HAP-1 (cell line): ENCODE measurements at regions not wholly inside any gene's neighbourhood (a gene's known extent, or its start where the extent isn't known, plus 50 kb on each side); places are given as distances from the start of the nearest gene placed in this dataset.

Experiments used
- DNase-seq, 2 experiments: peaks; one replicate each; pipeline ENCODE4 v3.0.0-alpha.2; 2016 to 2020; ENCODE audit warnings: low spot score in 2 of 2
- H3K27me3 ChIP-seq: fragments of 250-450 bp; sonication (Bioruptor Pico); 2 replicates; pipeline ENCODE4 v1.5.1; 2020; ENCODE audit warnings: low read depth, mild to moderate bottlenecking, moderate library complexity
- H3K36me3 ChIP-seq: fragments of 250-450 bp; sonication (Bioruptor Pico); replicated peaks from 2 replicates; pipeline ENCODE4 v1.5.1; 2020; ENCODE audit warnings: mild to moderate bottlenecking
- H3K4me1 ChIP-seq: fragments of 250-450 bp; sonication (Bioruptor Pico); 2 replicates; pipeline ENCODE4 v1.5.1; 2020; ENCODE audit warnings: mild to moderate bottlenecking
- H3K4me3 ChIP-seq: fragments of 250-450 bp; sonication (Bioruptor Pico); 2 replicates; pipeline ENCODE4 v1.5.1; 2020; ENCODE audit warnings: mild to moderate bottlenecking, moderate library complexity
- H3K9me3 ChIP-seq: fragments of 250-450 bp; sonication (Bioruptor Pico); 2 replicates; pipeline ENCODE4 v1.5.1; 2020; ENCODE audit warnings: mild to moderate bottlenecking, moderate library complexity
- in situ Hi-C: fragments of 300-500 bp; cut with MboI; formaldehyde crosslinking; loops from 3 replicates; pipeline ENCODE4 v1.14.3; 2020; ENCODE audit warnings: low sequenced_read_pairs, inconsistent platforms, mixed read lengths

DNA sequence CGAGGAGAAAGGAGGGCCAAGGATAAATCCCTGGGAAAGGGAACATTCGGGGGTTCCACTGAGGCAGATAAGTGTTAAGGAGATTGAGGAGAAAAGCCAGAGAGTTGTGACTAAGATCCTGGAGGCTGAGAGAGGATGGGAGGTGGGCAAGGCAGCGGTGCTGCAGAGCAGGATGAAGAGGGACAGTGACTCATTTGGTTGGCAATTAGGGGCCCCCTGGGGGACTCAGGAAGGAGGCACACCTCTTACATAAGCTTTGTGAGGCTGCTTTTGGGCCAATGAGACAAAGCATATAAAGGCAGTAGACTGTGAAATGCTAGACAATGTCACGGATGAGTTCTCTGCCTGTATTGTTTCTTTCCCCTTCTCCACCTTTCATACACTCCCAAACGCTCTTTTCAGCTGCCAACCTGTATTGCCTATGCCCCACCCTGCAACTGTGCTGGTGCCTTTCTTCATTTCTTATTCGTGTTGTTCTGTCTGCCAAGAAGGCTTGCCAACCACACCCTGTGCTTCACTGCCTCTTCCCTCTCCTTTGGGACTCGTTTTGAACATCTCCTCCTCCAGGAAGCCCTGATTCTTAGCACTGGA, 246.8 kb upstream of the KIRREL3 start:
- DNase-seq, result no peak
- H3K9me3 ChIP-seq, result no peaks in the 10 kb centered on the region
- no peaks in the 10 kb centered on the region for H3K27me3 ChIP-seq
- in situ Hi-C loops, result no loop called here
- H3K4me1 ChIP-seq, result no peaks in the 10 kb centered on the region
- H3K36me3 ChIP-seq, result no peaks in the 10 kb centered on the region
- no peak overlapping the region for H3K4me3 ChIP-seq

DNA sequence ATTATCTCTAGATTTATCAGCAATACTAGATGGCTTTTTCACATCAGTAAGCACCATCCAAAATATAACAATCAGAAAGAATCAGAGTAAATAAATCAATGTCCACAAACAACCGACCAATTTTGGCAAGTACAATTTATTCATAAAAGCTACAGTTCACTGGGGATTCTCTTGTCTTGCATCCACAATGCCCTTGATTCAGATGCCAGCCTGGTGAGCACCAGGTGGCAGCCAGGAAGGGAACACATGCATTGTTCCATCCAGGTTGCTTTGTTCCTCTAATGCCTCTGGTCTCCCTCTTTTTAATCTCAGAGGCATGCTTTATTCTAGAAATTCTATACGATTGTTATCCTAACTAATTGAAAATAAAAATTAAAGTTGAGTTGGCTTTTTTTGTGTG, 242.1 kb upstream of the KIRREL3 start:
- Histone ChIP-seq H3K4me3 (no peak overlapping the region), H3K4me1 (no peaks in the 10 kb centered on the region), H3K9me3 (no peaks in the 10 kb centered on the region), H3K27me3 (no peaks in the 10 kb centered on the region), H3K36me3 (no peaks in the 10 kb centered on the region)
- in situ Hi-C loops, result no loop called here
- DNase-seq, result no peak

DNA sequence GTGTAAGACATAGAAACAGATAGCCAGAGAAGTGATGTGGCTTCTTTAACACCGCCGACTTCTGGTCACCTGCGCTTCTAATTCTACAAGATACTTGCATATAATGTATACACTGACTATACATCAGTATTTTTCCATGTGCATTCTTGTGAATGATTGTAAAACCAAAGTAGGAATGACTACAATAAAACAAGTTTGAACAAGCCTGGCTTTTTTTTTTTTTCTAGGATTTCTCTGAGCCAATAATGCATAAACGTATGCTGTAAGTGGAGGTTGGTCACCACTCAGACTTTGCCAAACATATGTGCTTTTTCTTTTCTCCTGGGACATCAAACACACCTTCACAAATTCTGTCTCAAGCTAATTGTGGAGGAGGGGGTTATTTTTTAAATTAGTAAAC, 237.8 kb upstream of the KIRREL3 start:
- DNase-seq, result no peak
- Histone ChIP-seq H3K36me3 (no peaks in the 10 kb centered on the region), H3K4me1 (no peaks in the 10 kb centered on the region), H3K27me3 (no peaks in the 10 kb centered on the region), H3K4me3 (no peak overlapping the region), H3K9me3 (no peaks in the 10 kb centered on the region)
- in situ Hi-C loops, result no loop called here

DNA sequence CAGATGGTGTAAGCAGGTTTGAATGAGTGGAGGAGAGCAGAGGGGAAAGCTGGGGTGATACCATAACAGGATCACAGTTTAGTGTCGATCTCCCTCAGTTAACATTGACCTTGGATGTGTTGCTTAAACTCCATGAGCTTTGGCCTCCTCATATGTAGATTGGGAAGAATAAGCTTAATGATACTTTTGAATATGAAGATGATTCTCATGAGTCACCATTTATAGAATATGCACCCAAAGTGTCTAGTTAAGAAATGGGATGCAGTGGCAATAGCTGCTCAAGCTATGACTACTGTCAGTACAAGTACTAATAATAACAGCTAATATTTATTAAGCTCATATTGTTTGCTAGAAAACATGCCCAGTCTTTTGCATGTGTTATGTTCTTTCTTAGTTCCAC, 236.2 kb upstream of the KIRREL3 start:
- no peaks in the 10 kb centered on the region for H3K4me1 ChIP-seq
- no peaks in the 10 kb centered on the region for H3K27me3 ChIP-seq
- in situ Hi-C loops, result no loop called here
- no peak overlapping the region for H3K4me3 ChIP-seq
- no peak for DNase-seq
- H3K36me3 ChIP-seq, result no peaks in the 10 kb centered on the region
- no peaks in the 10 kb centered on the region for H3K9me3 ChIP-seq

DNA sequence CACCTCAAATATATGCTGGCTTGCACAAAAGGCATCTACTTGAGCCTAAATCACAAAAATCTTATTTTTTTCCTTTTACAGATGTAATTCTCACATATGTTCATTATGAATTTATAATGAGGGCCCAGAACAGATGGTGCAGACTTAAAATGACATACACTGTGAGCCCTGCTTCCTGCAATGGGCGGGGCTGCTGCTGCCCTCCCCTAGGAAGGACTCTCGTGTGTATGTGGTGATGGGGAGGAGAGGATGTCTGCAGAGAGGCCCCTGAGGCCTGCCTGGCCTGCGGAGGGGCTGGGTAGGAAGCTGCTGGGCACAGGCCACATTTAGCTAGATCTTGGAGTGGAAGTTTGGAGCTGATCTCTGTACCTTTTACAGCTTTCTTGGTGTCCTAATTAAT, 233.4 kb upstream of the KIRREL3 start:
- Histone ChIP-seq H3K9me3 (no peaks in the 10 kb centered on the region), H3K4me1 (no peaks in the 10 kb centered on the region), H3K4me3 (no peak overlapping the region), H3K27me3 (no peaks in the 10 kb centered on the region), H3K36me3 (no peaks in the 10 kb centered on the region)
- in situ Hi-C loops, result no loop called here
- DNase-seq, result no peak

DNA sequence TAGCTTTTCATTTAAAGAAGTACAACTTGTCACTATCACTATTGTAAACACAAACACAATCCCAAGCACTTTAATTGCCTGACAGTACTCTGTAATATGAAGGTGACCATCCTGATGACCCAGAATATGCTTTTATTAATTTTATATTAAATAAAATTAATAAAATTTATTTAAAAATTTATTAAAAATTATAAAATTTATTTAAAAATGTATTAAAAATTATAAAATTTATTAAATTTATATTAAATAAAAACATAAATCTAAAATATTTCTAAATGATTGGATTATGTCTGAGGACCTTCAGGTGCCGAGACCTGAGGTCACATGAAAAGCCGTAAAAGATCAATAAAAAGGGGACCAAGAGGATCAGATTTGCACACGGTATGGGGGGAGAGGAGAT, 229.8 kb upstream of the KIRREL3 start:
- H3K4me1 ChIP-seq, result no peaks in the 10 kb centered on the region
- H3K4me3 ChIP-seq, result no peak overlapping the region
- H3K9me3 ChIP-seq, result no peaks in the 10 kb centered on the region
- no peak for DNase-seq
- in situ Hi-C loops, result no loop called here
- no peaks in the 10 kb centered on the region for H3K27me3 ChIP-seq
- H3K36me3 ChIP-seq, result no peaks in the 10 kb centered on the region

DNA sequence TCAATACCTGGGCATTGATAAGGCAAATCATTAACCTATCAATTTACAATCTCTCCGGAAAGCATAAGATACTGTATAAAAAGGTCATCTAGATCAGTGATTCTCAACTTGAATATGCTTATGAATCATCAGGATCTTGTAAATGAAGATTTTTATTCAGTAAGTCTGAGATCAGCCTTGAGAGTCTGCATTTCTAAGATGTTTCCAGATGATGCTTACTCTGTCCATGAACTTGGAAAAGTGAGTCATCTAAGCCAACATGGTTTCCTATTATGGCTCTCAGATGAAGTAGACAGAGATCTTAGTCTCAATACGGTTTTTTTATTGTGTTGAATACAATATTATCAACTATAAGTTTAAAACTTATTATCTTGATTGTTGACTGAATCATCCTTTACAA, 226.4 kb upstream of the KIRREL3 start:
- in situ Hi-C loops, result no loop called here
- H3K4me1 ChIP-seq, result no peaks in the 10 kb centered on the region
- no peak overlapping the region for H3K4me3 ChIP-seq
- DNase-seq, result no peak
- H3K36me3 ChIP-seq, result no peaks in the 10 kb centered on the region
- H3K9me3 ChIP-seq, result no peaks in the 10 kb centered on the region
- H3K27me3 ChIP-seq, result no peaks in the 10 kb centered on the region

DNA sequence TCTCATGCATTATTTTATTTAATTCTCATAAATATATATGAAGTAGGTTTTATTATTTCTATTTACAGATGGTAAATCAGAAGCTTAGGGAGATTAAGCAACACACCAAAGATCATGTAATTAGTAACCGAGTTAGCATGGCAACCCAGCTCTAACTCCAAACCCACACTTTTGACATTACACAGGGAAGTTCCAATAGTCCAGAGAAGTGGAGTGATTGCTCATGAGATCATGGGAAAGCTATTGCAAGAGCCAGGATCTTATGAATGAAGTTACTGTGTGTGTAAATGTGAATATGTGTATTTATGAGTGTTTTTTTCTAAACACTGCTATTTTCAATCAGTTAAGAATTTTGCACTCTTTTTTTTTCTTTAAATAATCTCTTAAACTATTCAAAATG, 225.8 kb upstream of the KIRREL3 start:
- in situ Hi-C loops, result no loop called here
- Histone ChIP-seq H3K4me1 (no peaks in the 10 kb centered on the region), H3K27me3 (no peaks in the 10 kb centered on the region), H3K36me3 (no peaks in the 10 kb centered on the region), H3K9me3 (no peaks in the 10 kb centered on the region), H3K4me3 (no peak overlapping the region)
- no peak for DNase-seq

DNA sequence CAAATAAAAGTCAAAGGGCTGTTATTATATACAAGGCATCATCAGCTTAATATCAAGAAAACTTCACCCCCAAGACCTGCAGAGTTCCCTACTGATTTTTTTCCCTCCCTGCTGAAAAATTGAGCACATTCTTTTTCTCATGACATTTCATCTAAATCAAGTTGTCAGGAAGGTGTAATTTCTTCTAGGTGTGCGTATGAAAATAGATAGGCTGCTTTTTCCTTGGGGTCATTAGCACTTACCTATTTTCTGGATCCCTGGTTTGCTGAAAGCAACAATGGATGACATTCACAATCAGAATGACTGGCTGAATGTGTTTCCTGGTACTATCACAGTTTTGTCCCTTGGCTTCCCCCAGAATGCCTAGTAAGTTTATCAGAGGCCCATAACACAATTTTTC, 225.0 kb upstream of the KIRREL3 start:
- in situ Hi-C loops, result no loop called here
- DNase-seq, result no peak
- H3K4me3 ChIP-seq, result no peak overlapping the region

DNA sequence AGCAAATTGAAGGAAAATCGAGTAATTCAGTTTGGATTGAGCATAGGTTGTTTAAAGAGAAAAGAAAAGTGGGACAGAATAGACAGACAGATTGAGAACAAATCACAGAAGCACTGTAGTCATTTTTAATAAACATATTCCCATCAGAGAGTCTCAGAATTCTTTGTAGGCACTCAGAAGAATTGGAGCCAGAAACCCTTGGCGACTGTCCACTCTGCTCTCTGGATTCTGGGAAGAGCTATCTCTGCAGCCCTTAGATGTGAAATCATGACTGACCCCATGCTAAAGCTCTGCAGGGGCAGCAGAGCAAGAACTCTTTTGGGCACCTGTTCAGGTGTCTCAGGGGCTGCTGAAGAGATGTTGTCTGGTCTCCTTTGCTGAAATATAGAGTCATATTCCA, 223.7 kb upstream of the KIRREL3 start:
- DNase-seq, result no peak
- in situ Hi-C loops, result no loop called here
- Histone ChIP-seq H3K4me3 (no peak overlapping the region), H3K9me3 (no peaks in the 10 kb centered on the region), H3K4me1 (no peaks in the 10 kb centered on the region), H3K36me3 (no peaks in the 10 kb centered on the region), H3K27me3 (no peaks in the 10 kb centered on the region)

More for the DNA sequence above, 225.0 kb upstream of the KIRREL3 start:
- Histone ChIP-seq H3K4me1 (no peaks in the 10 kb centered on the region), H3K36me3 (no peaks in the 10 kb centered on the region), H3K9me3 (no peaks in the 10 kb centered on the region), H3K27me3 (no peaks in the 10 kb centered on the region)

DNA sequence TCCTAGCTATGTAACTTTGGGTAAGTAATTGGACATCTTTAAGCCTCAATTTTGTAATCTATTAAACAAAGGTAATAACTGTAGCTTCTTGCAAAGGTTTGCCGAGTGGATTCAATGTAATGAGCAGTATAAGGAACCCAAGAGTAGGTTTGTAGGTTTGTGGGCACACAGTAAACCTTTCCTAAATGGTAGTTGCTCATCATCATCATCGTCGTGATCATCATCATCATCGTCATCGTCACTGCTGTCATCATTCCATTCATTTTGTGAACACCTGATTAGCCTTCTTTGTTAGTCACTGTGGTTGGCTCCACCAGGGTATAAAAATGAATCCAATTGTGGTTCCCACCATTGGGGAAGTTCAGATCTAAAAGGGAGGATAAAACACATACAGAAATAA, 223.1 kb upstream of the KIRREL3 start:
- DNase-seq, result no peak

DNA sequence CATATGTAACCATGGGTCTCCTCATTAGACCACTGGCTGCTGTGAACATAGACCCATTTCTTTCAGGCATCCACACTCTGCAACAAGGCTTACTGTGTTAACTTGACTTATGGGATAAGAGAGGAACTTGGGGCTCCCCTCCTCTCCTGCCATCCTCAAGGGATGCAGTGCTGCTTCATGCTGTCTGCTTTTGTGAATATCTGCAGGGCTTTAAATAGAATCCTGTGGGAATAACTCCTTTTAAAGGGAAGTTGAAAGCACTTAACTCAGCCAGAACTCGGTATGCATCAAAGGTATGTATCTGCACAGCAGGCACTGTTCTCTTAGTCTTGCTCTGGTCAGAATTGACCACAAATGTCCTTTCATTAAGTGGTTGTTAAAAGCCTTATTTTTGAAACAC, 222.5 kb upstream of the KIRREL3 start:
- Histone ChIP-seq H3K27me3 (no peaks in the 10 kb centered on the region), H3K4me3 (no peak overlapping the region), H3K9me3 (no peaks in the 10 kb centered on the region), H3K4me1 (no peaks in the 10 kb centered on the region), H3K36me3 (no peaks in the 10 kb centered on the region)
- no peak for DNase-seq
- in situ Hi-C loops, result no loop called here

More for the DNA sequence above, 223.1 kb upstream of the KIRREL3 start:
- H3K36me3 ChIP-seq, result no peaks in the 10 kb centered on the region
- in situ Hi-C loops, result no loop called here
- H3K9me3 ChIP-seq, result no peaks in the 10 kb centered on the region
- no peaks in the 10 kb centered on the region for H3K27me3 ChIP-seq
- no peak overlapping the region for H3K4me3 ChIP-seq
- H3K4me1 ChIP-seq, result no peaks in the 10 kb centered on the region

DNA sequence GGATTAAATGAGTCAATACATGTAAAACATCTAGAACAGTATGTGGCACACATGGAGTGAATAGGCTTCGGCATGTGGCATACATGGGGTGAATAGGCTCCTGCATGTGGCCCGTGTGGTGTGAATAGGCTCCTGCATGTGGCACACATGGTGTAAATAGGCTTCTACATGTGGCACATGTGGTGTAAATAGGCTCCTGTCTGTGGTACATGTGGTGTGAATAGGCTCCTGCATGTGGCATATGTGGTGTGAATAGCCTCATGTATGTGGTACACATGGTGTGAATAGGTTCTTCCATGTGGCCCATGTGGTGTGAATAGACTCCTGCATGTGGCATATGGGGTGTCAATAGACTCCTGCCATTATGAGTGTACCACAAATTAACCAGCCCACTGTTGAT, 219.1 kb upstream of the KIRREL3 start:
- H3K36me3 ChIP-seq, result no peaks in the 10 kb centered on the region
- H3K4me3 ChIP-seq, result no peak overlapping the region
- no peaks in the 10 kb centered on the region for H3K27me3 ChIP-seq
- no peaks in the 10 kb centered on the region for H3K4me1 ChIP-seq
- in situ Hi-C loops, result no loop called here
- no peaks in the 10 kb centered on the region for H3K9me3 ChIP-seq
- DNase-seq, result no peak

DNA sequence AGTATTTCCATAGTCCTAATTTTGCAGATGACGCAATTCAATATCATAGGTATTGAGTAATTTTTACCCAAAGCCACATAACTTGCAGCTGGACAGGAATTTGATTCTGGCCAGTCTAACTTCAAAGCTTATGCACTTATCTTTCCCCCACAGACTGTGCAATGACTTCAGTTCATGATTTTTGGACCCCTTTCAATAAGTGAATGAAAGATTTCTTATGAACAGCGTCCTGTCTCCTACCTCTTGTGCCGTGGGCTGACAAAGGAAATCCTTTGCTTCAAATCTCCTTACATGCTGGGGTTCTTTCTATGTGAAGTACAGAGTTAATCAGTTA, 217.7 kb upstream of the KIRREL3 start:
- H3K4me3 ChIP-seq, result no peak overlapping the region
- no peaks in the 10 kb centered on the region for H3K4me1 ChIP-seq

DNA sequence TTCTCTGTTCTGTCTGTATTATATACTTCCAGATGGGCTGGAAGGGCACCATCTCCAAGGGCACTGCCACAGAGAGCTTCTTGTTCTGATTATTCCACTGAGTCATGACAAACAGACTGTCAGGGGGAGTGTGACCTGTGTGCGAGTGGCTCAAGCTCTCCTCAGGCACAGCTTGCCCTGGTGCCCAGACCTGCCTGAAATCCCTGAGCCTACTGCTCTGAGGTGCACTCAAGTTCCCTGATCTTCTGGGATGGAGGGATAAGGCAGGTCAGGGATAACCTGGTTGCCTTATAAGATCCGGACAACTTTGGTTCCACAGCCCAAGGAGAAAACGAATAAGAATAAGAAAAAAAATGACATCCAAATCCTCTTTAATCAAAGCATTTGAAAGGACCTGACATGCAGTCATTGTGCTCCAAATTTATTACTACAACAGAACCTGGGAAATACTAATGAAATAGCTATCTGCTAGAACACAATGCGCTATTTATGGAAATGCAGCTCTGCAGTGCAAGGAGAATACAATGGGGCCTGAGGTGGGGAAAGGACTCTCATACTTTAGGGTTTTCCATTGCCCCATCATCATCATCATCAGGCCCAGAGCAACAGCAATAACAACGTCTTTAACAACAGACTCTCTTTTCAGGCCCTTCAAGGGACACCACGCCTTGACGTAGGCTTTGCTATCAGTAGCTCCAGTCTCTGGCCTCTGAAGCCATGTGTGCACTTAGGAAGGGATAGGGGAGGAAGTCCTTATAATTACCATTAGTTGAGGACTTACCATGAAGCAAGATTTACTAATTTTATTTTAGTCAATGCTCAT, 217.1 kb upstream of the KIRREL3 start:
- no peaks in the 10 kb centered on the region for H3K4me1 ChIP-seq
- no peaks in the 10 kb centered on the region for H3K27me3 ChIP-seq
- DNase-seq, result no peak
- no peak overlapping the region for H3K4me3 ChIP-seq
- no peaks in the 10 kb centered on the region for H3K36me3 ChIP-seq
- H3K9me3 ChIP-seq, result no peaks in the 10 kb centered on the region
- in situ Hi-C loops, result no loop called here

More for the DNA sequence above, 217.7 kb upstream of the KIRREL3 start:
- no peaks in the 10 kb centered on the region for H3K27me3 ChIP-seq
- no peak for DNase-seq
- H3K36me3 ChIP-seq, result no peaks in the 10 kb centered on the region
- in situ Hi-C loops, result no loop called here
- no peaks in the 10 kb centered on the region for H3K9me3 ChIP-seq
